ENCODE measurements at regions not wholly inside any gene's neighbourhood (a gene's known extent, or its start where the extent isn't known, plus 50 kb on each side); places are given as distances from the start of the nearest gene placed in this dataset.
"Not testable (repeated sequence)": the region's sequence is repeated elsewhere in the genome, so short reads cannot be mapped to it uniquely, and the experiment has no call there.

DNA sequence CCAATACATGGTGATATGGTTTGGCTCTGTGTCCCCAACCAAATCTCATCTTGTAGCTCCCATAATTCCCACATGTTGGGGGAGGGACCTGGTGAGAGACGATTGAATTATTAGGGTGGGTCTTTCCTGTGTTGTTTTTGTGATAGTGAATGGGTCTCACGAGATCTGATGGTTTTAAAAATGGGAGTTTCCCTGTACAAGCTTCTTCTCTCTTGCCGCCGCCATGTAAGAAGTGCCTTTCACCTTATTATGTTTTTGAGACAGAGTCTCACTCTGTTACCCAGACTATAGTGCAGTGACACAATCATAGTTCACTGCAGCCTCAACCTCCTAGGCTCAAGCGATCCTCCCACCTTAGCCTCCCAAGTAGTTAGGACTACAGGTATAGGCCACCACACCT lies 629.1 kb downstream of the QKI start:
- not testable (repeated sequence) for H3K27me3 ChIP-seq (ENCODE audit: insufficient read depth, low read length); H3K4me1 ChIP-seq (ENCODE audit: insufficient read depth, low read length); H3K9ac ChIP-seq (ENCODE audit: low read depth, low read length); H3K27ac ChIP-seq (ENCODE audit: low read depth, low read length); H3K4me3 ChIP-seq (ENCODE audit: low read length); H3K36me3 ChIP-seq (ENCODE audit: insufficient read depth, low read length); H3K9me3 ChIP-seq (ENCODE audit: insufficient read depth, low read depth, low read length)
- 95% methylated on average over 5 of the region's 5 CpGs for WGBS

DNA sequence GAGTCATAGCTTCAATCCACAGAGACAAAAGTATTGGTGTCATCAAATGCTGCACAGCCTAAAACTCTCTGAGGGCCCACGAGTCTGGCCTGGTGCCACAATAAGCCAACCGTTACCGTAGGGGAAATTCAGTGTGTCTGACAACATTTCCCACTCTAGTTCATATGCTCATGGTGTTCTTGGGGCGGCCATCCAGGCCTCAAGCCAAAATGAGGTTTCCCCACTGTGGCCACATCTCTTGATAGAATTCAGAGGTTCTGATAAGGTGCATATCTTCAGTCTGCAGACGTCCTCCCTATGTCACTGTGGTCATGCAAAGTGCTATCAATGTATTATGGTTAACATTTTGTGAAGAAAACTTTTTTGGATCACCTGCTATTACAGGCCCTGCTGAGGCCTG lies 627.7 kb downstream of the QKI start:
- H3K4me3 ChIP-seq (ENCODE audit: low read length) = no peak overlapping the region
- no peak overlapping the region for H3K27ac ChIP-seq (ENCODE audit: low read depth, low read length)
- no peaks in the 10 kb centered on the region for H3K4me1 ChIP-seq (ENCODE audit: insufficient read depth, low read length)
- no peak overlapping the region for H3K9ac ChIP-seq (ENCODE audit: low read depth, low read length)
- WGBS = 84% methylated on average over 5 of the region's 5 CpGs
- no peaks in the 10 kb centered on the region for H3K27me3 ChIP-seq (ENCODE audit: insufficient read depth, low read length)
- no peaks in the 10 kb centered on the region for H3K36me3 ChIP-seq (ENCODE audit: insufficient read depth, low read length)
- H3K9me3 ChIP-seq (ENCODE audit: insufficient read depth, low read depth, low read length) = peaks cover 8% of the 10 kb centered on the region; the same call in 1 of the 2 replicates

DNA sequence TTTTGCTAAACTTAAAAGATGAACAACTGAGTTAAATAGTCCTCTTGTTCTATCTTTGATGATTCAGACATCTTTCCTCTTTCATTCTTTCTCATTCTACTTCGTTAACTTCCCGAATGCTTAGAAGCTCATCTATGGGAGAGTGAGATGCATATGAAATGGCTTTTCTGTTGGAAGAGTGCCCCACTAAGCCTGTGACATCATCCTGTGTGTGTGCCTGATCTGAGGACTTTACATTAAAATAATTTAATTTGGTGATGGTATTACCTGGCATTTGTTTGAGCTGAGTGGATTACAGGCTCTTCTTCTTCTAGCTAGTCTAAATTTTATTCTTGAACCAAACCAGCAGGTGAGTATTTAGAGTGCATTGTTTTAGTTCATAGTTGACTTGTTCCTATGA lies 626.5 kb downstream of the QKI start:
- Histone ChIP-seq H3K27me3 (ENCODE audit: insufficient read depth, low read length) (no peaks in the 10 kb centered on the region), H3K9ac (ENCODE audit: low read depth, low read length) (no peak overlapping the region), H3K4me3 (ENCODE audit: low read length) (no peak overlapping the region), H3K9me3 (ENCODE audit: insufficient read depth, low read depth, low read length) (peaks cover 8% of the 10 kb centered on the region; the same call in 1 of the 2 replicates), H3K4me1 (ENCODE audit: insufficient read depth, low read length) (no peaks in the 10 kb centered on the region), H3K27ac (ENCODE audit: low read depth, low read length) (no peak overlapping the region), H3K36me3 (ENCODE audit: insufficient read depth, low read length) (no peaks in the 10 kb centered on the region)
- 88% methylated on average over 2 of the region's 2 CpGs for WGBS

DNA sequence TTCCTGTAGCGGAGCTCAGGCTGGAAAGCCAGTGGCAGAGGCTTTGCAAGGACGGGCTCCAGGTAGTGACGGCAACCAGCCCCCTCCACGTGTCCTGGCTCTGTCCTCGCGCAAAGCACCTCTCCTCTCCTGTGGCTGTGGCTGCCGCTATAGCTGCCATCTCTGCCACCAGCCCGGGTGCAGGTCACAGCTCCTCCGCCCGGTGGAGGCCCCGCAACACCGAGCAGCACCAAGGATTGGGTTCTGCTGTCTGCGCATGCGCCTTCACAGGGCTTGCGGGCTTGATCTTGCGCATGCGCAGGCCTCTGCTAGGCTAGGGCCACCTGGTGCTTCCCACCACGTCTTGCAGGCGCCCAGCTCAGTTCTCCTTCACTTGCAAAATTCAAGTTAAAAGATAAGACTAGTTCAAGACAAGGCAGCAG lies 625.4 kb downstream of the QKI start:
- H3K27me3 ChIP-seq (ENCODE audit: insufficient read depth, low read length) = no peaks in the 10 kb centered on the region
- no peak overlapping the region for H3K9ac ChIP-seq (ENCODE audit: low read depth, low read length)
- 93% methylated on average over 19 of the region's 19 CpGs for WGBS
- H3K9me3 ChIP-seq (ENCODE audit: insufficient read depth, low read depth, low read length) = peaks cover 8% of the 10 kb centered on the region; the same call in 1 of the 2 replicates
- H3K4me3 ChIP-seq (ENCODE audit: low read length) = no peak overlapping the region
- no peak overlapping the region for H3K27ac ChIP-seq (ENCODE audit: low read depth, low read length)
- no peaks in the 10 kb centered on the region for H3K36me3 ChIP-seq (ENCODE audit: insufficient read depth, low read length)
- no peaks in the 10 kb centered on the region for H3K4me1 ChIP-seq (ENCODE audit: insufficient read depth, low read length)

DNA sequence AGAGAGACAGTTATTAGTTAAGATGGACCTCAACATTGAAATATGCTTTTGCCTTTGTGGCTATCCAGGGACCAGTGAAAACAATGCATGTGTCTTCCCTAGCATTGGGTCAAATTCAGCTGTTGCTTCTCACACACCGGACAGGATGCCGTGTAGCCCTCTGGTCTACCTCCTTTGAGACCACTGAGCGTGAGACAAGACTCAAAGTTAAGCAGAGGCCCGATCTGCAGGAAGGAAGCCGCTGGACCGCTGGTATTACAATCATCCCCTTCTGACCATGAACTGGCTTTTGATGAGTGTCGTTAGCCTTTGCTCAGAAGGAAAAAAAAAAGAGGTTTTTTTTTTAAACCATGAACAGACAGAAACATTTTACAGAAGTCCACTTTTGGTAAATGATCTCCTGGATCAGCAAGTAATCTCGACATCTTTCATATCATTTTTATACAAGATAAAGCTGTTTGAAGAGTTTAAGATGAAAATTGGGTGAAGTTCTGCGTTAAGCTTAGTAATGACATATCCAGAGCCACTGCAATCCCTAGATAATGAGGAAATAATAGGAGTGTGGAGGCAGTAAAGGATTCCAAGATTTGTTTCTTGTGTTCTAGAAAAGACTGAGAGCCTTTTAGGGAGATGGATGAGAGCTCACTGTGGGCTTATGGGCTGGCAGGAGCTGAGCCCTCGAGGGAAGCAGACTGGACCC lies 622.8 kb downstream of the QKI start:
- Histone ChIP-seq H3K27me3 (ENCODE audit: insufficient read depth, low read length) (no peaks in the 10 kb centered on the region), H3K36me3 (ENCODE audit: insufficient read depth, low read length) (no peaks in the 10 kb centered on the region), H3K9ac (ENCODE audit: low read depth, low read length) (no peak overlapping the region), H3K27ac (ENCODE audit: low read depth, low read length) (no peak overlapping the region), H3K4me3 (ENCODE audit: low read length) (no peak overlapping the region), H3K4me1 (ENCODE audit: insufficient read depth, low read length) (no peaks in the 10 kb centered on the region), H3K9me3 (ENCODE audit: insufficient read depth, low read depth, low read length) (no peaks in the 10 kb centered on the region)
- WGBS = 96% methylated on average over 9 of the region's 10 CpGs

DNA sequence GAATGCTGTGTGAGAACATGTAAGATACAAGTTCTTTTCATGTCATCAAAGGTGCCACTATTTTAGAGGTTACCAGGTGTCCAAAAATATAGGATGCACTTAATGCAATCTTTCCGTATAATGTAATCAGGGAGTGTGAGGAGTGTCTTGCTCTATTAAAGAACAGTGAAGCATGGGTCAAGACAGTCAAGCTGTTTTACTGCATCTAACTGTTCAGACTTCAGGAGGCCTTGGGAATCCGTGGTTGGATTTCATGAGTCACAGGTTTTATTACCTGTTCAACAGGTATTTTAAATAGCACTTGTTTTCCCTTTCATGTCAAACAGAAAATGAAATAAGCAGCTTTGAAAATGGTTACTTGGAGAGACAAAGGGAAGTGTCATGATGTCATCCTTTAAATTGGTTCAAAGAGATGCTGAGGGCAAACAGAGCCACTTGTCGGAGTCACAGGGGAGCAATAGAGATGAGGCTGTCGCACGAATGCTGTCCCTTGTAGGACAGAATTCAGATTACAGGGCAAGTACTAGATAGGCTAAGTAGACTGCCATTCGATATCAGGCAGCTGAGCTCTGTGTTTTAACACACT lies 621.5 kb downstream of the QKI start:
- no peak overlapping the region for H3K4me3 ChIP-seq (ENCODE audit: low read length)
- H3K4me1 ChIP-seq (ENCODE audit: insufficient read depth, low read length) = no peaks in the 10 kb centered on the region
- no peak overlapping the region for H3K27ac ChIP-seq (ENCODE audit: low read depth, low read length)
- H3K36me3 ChIP-seq (ENCODE audit: insufficient read depth, low read length) = no peaks in the 10 kb centered on the region
- no peak overlapping the region for H3K9ac ChIP-seq (ENCODE audit: low read depth, low read length)
- 92% methylated on average over 6 of the region's 6 CpGs for WGBS
- no peaks in the 10 kb centered on the region for H3K27me3 ChIP-seq (ENCODE audit: insufficient read depth, low read length)
- H3K9me3 ChIP-seq (ENCODE audit: insufficient read depth, low read depth, low read length) = no peaks in the 10 kb centered on the region

DNA sequence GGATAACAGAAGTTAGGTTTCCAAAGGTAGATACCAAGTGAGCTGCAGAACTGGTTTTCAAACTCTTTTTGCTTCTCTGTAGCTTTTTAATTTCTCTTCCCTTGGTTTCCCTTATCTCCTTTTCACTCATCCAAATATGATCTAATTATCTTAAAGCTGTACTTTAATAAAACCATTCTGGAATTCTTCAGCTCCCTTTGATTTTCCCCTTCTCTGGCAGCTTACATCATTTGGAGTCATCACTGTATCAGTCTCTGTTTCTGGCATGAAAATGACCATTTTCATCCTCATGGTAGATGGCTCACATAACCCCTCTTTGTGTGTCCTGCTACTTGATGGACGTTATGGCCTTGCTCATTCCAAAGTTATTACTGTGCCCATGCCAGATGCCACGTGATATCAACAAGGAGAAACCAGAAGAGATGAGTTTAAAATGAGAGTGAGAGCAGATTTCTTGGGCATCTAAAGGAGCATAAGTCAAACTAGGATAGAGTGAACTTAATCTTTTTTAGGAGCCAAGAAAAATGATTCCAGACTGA lies 620.2 kb downstream of the QKI start:
- Histone ChIP-seq H3K27me3 (ENCODE audit: insufficient read depth, low read length) (no peaks in the 10 kb centered on the region), H3K9ac (ENCODE audit: low read depth, low read length) (no peak overlapping the region), H3K36me3 (ENCODE audit: insufficient read depth, low read length) (no peaks in the 10 kb centered on the region), H3K4me1 (ENCODE audit: insufficient read depth, low read length) (no peaks in the 10 kb centered on the region), H3K27ac (ENCODE audit: low read depth, low read length) (no peak overlapping the region), H3K9me3 (ENCODE audit: insufficient read depth, low read depth, low read length) (no peaks in the 10 kb centered on the region), H3K4me3 (ENCODE audit: low read length) (no peak overlapping the region)
- 74% methylated on average over 2 of the region's 2 CpGs for WGBS

DNA sequence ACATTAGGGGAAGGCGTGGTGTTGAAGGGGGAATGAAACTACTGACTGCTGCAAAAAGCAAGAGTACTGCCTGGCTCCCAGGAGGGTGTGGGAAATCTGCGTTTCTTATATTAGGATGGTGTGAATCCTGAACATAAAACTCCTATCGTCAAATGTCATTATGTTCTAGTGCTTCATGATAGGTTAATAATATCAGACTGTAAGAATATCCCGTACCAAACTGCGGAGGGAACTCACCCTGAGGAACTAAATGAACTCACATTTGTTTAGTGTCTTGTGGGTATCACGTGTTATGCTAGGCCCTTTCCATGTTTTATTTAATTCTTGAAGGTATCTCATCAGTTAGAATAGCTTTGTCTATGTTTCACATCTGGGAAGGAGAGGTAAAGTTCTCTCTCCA lies 610.7 kb downstream of the QKI start:
- no peak overlapping the region for H3K27ac ChIP-seq (ENCODE audit: low read depth, low read length)
- no peaks in the 10 kb centered on the region for H3K27me3 ChIP-seq (ENCODE audit: insufficient read depth, low read length)
- no peak overlapping the region for H3K4me3 ChIP-seq (ENCODE audit: low read length)
- H3K4me1 ChIP-seq (ENCODE audit: insufficient read depth, low read length) = no peaks in the 10 kb centered on the region
- H3K9ac ChIP-seq (ENCODE audit: low read depth, low read length) = no peak overlapping the region
- H3K36me3 ChIP-seq (ENCODE audit: insufficient read depth, low read length) = no peaks in the 10 kb centered on the region
- no peaks in the 10 kb centered on the region for H3K9me3 ChIP-seq (ENCODE audit: insufficient read depth, low read depth, low read length)
- 95% methylated on average over 6 of the region's 6 CpGs for WGBS

DNA sequence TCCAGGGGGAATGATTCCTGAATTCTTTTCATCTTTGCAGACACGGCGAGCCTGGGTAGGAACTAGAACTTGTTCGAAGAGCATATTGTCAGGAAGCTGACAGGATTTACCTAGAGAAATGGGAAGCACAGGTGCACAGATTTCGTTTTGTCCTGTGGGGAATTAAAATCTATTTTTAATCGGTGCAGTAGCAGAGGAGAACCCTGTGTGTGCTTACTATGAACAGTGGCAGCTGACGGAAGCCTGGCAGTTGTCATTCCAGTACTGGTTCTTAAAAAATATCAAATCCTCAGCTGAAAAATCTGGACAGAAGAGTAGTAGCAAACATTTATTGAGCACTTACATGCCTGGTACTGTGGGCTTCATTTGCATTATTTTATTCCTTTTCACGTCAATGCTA lies 609.0 kb downstream of the QKI start:
- Histone ChIP-seq H3K4me3 (ENCODE audit: low read length) (no peak overlapping the region), H3K4me1 (ENCODE audit: insufficient read depth, low read length) (no peaks in the 10 kb centered on the region), H3K9me3 (ENCODE audit: insufficient read depth, low read depth, low read length) (no peaks in the 10 kb centered on the region), H3K27ac (ENCODE audit: low read depth, low read length) (no peak overlapping the region), H3K27me3 (ENCODE audit: insufficient read depth, low read length) (no peaks in the 10 kb centered on the region), H3K9ac (ENCODE audit: low read depth, low read length) (no peak overlapping the region), H3K36me3 (ENCODE audit: insufficient read depth, low read length) (no peaks in the 10 kb centered on the region)
- 91% methylated on average over 7 of the region's 7 CpGs for WGBS

DNA sequence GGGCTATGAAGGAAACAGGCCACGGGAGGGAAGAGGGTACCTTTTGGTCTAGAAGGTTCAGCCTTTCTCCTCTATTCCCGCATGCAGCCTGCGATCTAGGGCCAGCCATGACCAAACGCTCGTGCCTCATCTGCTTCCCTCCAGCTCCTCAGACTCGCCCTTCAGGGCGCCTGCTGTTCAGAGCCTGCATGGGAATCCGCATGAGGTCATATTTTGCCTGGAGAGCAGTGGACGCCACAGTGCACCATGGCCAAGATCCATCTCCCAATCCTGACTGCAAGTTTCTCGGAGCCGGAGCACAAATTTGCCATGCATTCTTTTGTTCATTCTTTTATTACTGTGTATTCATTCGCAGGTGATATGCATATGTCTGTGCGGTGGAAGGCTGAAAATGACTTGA lies 608.1 kb downstream of the QKI start:
- H3K36me3 ChIP-seq (ENCODE audit: insufficient read depth, low read length) = no peaks in the 10 kb centered on the region
- H3K27me3 ChIP-seq (ENCODE audit: insufficient read depth, low read length) = no peaks in the 10 kb centered on the region
- H3K4me3 ChIP-seq (ENCODE audit: low read length) = no peak overlapping the region
- no peak overlapping the region for H3K27ac ChIP-seq (ENCODE audit: low read depth, low read length)
- no peaks in the 10 kb centered on the region for H3K4me1 ChIP-seq (ENCODE audit: insufficient read depth, low read length)
- whole genome bisulfite sequencing = 90% methylated on average over 13 of the region's 13 CpGs
- H3K9ac ChIP-seq (ENCODE audit: low read depth, low read length) = no peak overlapping the region
- H3K9me3 ChIP-seq (ENCODE audit: insufficient read depth, low read depth, low read length) = no peaks in the 10 kb centered on the region

DNA sequence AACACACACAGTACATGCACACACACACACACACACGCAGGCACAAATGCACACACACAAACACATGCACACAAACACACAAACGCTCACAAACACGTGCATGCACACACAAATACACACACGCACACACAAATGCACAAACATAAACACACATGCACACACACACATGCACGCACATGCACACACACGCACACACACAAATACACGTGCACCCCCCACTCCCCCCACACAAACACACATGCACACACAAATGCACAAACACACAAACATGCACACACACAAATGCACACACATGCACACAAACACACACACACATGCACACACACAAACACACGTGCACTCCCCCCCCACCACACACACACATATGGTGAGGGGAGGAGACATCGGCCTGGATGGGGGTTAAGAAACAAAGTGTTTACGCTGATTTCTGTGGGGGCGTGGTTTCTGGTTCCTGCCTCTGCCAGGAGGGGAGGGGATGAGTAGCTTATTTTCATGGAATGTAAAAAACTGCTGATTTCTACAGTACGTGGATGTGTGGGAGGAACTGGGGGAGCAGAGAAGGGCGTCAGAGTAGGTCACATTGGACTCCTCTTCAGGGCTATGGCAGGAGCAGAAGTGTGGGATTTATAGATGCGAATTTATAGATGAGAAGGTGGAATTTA lies 607.2 kb downstream of the QKI start:
- no peaks in the 10 kb centered on the region for H3K27me3 ChIP-seq (ENCODE audit: insufficient read depth, low read length)
- no peak overlapping the region for H3K9ac ChIP-seq (ENCODE audit: low read depth, low read length)
- no peak overlapping the region for H3K27ac ChIP-seq (ENCODE audit: low read depth, low read length)
- no peak overlapping the region for H3K4me3 ChIP-seq (ENCODE audit: low read length)
- 93% methylated on average over 13 of the region's 14 CpGs for WGBS
- no peaks in the 10 kb centered on the region for H3K4me1 ChIP-seq (ENCODE audit: insufficient read depth, low read length)
- H3K9me3 ChIP-seq (ENCODE audit: insufficient read depth, low read depth, low read length) = no peaks in the 10 kb centered on the region
- no peaks in the 10 kb centered on the region for H3K36me3 ChIP-seq (ENCODE audit: insufficient read depth, low read length)

All from HUES64 (cell line).